NCI-H1092 treated with DMSO at 0.1 percent for 48 hours (cell line): ENCODE measurements at regions not wholly inside any gene's neighbourhood (a gene's known extent, or its start where the extent isn't known, plus 50 kb on each side); places are given as distances from the start of the nearest gene placed in this dataset.

Source experiments
- DNase-seq: peaks from one replicate; lab custom pipeline; 2025; lab: John Stamatoyannopoulos, UW

DNA sequence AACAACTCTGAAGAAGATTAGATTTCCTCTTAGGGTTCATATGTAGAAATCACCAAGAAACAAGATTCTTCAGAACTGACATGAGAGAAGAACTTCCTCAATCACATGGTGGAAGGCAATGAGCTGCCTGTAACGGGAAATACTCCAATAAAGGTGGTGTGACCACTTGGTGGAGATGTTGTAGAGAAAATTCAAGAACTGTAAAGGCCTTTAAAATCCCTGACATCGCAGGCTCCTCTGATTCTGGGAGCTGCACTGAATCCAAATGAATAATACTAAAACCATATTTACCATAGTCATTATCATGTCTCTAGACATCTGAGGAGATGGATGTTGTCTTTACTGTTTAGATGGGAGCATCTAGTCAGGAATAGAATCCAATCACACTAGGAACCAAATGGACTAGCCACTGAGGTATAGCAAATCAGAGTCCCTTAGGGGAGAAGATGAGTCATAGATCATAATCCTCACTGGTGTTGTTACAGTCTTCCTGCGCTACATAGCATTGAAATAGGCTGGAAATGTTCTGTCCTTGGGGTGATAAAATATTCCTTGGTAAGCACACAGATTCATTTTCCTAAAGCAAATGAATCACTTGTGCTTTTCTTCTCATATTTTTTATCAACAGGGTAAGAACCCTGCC, 321.6 kb upstream of the TENM4 start:
- no peak for DNase-seq

DNA sequence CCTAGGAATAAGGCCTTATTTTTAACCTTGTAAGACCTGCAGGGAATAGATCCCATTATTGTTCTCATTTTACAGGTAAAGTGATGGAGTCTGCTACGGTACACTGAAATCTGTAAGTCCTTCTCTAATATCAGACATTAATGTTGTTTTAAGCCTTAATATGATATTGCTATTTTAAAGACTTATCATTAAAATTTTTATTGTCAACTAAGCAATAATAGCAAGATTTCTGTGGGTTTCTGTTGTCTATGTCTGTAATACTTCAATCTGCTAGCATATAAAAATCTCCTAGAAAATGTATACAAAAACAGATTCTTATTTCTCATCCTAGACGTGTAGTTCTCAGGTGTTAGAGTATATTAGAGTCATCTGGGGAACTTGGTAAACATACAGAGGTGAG, 317.5 kb upstream of the TENM4 start:
- DNase-seq: no peak

DNA sequence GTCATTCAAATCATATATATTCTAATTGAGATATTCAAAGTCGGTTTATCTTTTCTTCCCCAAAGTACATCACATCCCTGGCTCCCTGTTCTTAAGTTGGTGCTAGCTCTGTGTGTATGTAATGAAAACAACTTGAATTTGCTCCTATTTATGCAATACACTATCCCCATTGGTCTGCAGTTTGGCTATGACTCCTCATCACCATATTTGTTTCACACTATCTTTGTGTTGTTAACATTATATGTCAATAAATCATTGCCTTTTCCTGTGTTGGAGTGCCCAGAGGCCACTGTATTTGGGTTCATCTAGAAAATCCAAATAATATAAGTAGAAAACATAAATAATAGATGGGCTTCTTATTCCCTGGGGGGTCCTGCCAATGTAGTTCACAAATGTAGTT, 306.6 kb upstream of the TENM4 start:
- DNase-seq: no peak

DNA sequence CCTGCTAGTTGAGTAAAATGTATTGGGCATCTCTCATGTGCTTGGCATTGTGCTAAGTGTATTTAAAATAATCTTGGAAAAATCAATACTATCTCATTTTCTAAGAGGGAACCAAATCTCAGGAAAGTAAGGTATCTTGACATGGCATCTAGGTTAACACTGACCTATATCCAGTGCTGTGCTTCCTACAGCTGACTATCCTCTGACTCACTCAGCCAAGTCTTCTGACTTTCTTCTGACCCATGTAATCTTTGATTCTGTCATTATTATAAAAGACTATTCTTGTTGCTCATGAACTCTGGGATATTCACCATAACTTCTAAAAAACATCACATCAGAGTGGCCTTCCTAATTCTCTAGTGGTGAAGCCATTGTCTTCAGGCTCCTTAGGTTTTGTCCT, 304.1 kb upstream of the TENM4 start:
- no peak for DNase-seq

DNA sequence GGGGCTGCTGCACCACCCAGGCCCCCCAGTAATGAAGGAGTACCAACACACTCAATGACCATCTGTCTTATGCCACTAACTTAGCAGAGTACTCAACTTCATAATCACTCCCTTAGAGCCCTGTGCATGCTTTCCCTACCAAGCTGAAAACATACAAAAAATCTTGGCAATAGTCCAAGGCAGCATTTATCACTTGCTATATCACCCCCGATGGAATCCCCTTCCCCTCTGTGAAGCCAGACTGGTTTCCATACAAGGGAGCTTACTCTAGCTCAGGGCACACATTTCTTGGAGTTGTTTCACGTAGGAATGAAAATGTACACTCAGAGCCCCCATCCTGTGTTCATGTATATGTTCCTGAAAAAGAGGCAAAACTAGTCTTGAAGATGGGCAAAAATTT, 301.3 kb upstream of the TENM4 start:
- no peak for DNase-seq

DNA sequence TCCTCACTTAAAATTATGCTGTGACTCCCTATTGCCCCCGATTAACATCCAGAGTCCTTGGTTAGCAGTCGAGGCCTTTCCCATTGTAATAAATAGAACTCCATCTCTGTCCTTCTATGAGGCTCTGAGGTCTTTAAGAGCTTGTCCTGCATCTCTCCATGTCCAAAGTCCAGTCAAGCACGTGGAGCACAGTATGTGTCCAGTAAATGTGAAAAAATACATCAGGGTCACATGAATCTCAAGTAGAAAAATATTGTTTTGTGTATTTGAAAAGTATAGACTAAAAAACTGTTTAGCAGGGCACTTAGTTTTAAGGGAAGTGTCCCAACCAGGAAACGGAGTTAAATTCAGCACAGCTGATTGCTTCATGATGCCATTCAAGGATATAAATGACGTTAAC, 298.8 kb upstream of the TENM4 start:
- DNase-seq: no peak

DNA sequence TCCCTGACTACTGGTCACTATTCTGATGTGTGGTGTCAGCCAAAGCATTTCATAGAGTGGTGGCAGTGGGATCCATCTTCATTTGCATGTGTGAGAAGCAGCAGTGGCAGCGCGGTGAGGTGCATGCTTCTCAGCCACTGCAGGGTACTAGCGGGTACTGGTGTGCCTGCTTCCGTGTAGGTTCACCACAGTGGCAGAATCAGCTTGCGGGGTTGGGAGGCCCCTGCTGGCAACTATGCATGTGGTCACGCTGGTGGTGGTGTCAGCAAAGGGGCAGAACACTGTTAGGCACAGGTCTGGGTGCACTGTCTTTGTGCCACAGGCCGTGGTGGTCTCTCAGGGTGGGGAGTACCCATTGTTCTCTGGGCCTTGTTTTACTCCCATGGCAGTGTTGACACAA, 286.4 kb upstream of the TENM4 start:
- DNase-seq: no peak

DNA sequence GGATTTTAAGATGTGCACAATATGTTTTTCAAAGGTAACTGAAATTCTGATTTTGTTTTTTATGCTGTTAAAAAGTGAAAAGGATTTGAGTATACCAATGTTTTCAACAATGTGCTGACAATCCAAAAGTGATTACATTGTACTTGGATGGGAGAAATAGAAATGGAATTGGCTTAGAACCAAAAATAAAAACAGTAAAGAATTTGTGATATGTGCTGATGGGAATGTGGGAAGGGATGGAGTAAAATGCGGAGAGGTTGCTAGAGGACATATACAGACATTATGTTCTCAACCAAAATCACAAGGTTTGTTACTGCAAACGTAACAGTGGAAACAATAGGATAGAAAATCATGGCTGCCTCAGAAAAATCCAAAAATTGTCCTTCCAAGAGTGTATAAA, 279.3 kb upstream of the TENM4 start:
- DNase-seq: no peak

DNA sequence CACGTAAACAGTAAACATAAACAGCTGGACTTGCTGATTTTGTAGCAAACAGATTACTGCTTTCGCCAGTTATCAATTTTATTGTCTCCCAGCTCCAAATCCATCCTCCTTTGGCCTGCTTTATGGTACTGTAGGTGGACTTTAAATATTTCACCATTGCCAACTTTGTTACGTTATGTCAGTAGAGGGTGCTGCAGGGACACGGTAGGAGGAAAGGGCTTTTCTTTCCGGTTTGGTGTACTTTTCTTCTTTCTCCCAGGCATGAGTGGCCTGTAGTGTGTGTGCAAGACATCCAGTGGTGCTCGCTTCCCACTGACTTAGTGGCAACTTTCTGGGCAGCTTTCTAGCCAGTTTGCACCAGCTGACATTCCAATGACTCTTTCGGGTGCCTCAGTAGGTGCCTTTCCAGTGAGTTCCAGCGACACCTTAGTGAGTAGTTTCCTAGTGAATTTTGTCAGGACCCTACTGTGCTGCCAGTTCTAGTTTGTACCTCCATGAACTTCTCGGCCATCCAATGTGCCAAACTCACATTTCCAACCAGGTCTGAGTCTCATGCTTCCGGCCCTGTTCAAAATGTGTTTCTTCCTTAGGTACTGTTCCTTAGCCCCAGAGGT, 267.6 kb upstream of the TENM4 start:
- peak; percentile 23 for DNase-seq

DNA sequence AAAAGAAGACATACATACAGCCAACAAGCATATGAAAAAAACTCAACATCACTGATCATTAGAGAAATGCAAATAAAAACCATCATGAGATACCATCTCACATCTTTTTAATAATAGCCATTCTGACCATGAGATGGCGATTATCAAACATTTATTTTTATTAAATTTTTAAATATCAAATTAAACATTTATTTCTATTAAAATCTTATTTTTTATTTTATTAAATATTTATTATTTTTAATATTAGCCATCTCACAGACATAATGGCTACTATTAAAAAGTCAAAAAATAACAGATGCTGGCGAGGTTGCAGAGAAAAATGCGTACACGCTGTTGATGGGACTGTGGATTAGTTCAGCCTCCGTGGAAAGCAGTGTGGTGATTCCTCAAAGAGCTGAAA, 264.8 kb upstream of the TENM4 start:
- DNase-seq: no peak

DNA sequence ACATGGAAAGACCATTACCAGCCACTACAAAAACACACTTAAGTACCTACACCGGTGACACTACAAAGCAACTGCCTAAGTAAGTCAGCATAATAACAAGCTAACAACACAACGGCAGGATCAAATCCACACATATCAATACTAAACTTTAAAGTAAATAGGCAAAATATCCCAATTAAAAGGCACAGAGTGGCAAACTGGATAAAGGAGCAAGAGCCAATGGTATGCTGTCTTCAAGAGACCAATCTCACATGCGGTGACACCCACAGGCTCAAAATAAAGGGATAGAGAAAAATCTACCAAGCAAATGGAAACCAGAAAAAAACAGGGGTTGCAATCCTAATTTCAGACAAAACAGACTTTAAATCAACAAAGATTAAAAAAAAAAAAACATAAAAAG, 261.5 kb upstream of the TENM4 start:
- no peak for DNase-seq

DNA sequence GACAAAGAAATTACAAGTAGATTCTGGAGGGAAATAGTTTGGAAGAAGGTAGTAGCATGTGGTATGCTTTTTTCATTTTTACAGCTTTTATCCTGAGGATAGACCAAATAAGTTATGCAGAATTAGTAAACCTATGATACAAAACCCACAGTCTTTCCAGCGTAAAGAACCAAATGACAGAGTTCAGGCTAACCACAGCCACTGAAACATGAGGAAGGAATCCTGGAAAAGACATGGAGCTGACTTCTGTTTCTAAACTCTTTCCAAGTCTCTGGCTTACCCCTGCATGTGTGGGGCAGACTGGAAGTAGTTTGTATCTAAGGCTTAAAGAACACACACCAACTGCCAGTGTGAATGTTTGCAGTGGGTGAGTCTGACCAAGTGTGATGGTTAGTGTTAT, 258.4 kb upstream of the TENM4 start:
- no peak for DNase-seq

DNA sequence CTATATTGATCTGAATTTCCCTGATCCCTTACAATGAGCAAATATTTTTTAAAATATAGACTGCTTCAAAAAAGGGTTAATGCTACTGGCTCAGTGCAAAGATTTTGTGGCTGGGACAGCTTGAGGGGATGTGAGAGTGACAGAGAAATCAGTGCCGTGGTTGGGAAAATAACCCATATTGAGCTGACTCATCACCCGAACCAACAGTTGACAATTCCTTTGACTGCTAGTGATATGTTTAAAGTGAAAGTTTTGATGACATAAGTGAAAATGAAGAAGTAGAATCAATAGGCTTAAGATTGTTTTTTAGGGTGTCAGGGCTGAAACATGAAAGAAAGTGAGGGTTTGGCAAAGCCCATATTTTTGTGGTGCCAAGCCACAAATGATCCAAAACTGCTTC, 257.1 kb upstream of the TENM4 start:
- no peak for DNase-seq

DNA sequence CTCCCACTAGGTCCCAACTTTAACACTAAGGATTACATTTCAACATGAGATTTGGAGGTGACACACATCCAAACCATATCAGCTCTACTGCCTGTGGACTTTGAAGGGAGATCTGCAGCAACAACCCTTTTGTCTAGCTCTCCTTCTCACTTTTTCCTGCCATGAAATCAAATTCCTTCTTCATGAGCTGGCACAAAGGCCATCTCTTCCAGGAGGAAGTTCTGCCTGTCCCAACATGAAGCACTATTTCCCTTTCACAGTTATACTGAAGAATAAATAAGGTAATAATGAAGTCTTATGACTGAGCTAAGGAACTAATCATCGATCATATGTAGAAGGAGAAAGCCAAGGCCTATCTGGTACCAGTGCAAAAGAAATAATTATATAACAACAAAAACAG, 253.5 kb upstream of the TENM4 start:
- DNase-seq: no peak

DNA sequence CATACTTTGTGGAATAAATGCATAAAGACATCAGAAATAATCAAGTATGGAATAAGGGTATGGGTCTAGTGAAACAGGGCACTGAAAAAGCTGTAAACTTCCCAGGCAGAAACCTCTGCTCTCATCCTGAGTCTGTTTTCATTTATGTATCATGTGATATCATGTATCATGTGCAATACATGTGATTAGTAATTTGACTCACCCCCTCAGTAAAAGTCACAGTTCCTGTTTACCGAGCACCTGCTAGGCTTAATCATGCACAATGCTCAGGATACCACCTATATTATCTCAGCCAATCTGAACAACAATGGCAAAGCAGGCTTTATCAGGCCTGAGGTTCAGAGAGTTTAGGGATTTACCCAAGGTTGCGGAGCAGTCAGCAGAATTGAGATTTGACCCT, 250.6 kb upstream of the TENM4 start:
- DNase-seq: no peak

DNA sequence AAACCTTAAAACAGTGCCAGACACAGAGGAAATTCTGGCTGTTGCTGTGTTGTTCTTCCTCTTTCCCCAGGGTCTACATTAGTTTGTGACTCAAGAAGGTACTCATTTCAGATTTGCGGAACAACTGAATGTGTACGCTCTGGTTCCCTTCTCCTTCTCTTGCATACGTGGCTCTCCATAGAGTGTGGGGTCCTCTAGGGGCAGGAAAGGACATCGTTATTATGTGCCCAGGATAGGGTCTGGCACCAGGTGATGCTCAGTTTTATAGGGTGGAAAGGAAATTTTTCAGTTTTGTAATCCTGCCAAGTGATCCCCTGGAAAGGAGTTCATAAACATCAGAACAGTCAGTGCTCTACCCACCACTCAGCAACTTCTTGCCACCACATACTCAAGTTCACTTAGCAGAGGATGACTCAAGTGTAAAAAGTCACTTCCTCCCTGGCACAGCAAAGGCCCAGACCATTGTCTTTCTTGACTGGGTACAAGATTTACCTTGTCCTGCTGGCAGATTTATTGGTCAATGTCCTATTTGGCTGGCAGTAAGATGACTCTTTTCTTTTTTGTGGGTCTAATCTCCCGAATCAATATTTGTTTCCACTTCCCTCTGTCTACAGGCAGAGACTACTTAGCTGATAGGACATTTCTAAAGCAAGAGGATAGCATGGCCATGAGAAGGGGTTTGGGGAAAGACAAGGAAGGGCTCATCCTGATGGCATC, 246.0 kb upstream of the TENM4 start:
- DNase-seq: no peak

DNA sequence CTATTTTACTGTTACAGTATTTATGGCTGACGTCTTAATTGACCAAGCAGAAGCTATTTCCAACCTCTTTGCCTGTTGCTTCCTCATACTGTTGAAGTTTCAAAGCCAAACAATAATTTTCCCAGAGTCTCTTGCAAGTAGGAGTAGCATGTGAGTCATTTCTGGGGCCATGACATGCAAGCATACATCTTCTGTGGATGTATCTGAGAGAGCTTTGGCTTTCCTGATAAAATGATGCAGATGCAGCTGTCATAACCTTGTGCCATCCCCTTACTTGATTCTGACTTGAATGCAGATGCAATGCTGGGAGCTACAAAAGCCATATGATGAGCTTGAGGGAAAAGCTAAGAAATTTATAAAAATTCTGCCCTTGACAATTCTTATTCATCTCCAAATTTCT, 243.1 kb upstream of the TENM4 start:
- no peak for DNase-seq

DNA sequence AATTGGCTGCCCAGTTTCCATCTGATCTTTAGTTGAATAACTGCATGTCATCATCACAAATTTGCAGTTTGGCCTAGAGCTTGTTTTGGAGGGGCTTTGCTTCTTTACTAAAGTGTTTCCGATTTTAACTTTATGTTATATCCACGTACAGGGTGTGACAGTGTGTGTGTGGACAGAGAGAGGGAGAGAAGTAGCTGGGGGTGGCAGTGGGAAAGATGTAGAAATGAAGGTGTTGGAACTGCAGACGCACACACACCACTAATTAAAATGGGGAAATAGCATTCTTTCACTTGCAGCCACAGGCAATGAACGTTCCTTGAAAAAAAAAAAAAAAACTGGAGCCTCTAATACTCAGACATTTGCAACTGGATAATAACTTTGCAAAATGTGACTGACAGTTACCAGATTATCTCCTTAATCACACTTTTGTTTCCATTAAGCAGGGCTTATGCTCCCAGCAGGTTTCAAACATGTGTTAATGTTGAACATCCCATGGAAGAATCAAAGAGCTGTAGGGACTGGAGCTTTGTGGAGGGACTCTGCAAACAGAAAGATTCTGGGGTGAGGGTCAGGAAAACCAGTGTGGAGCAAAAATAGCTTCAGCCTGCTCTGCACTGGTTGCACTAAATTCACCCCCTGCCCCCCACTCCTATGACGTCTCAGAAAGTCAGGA, 238.1 kb upstream of the TENM4 start:
- no peak for DNase-seq

DNA sequence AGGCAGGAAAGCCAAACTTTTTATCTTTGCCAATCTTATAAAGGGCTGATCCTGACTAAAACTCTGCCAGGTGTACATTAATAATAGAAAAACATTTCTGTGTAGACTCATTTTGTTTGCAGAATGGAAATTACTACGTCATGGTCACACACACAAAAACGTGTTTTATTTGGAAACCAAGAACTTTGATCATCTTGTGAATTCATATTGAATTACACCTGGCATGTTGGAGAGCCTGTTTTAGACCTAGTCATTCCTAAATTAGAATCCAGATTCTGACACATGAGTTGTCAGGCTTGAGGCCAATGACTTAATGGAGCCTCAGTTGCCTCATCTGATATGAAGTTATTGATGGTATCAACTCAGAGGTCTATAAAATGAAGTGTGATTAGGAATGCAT, 235.6 kb upstream of the TENM4 start:
- DNase-seq: no peak

DNA sequence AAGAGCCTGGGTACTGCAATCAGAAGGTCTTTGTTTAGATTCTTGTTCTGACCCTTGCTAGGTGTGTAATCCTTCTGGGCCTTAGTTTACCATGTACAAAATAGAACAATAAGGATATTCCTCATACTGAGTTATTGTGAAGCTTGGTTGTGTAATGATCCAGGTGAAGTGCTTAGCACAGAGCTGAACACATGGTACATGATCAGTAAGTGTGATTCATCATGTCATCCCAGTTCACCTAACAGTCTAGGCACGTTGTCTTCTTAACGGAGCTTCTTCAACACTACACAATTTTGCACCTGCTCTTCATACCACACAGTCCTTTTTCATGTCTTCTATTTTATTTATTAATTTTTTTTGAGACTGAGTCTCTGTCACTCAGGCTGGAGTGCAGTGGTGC, 234.3 kb upstream of the TENM4 start:
- DNase-seq: no peak

DNA sequence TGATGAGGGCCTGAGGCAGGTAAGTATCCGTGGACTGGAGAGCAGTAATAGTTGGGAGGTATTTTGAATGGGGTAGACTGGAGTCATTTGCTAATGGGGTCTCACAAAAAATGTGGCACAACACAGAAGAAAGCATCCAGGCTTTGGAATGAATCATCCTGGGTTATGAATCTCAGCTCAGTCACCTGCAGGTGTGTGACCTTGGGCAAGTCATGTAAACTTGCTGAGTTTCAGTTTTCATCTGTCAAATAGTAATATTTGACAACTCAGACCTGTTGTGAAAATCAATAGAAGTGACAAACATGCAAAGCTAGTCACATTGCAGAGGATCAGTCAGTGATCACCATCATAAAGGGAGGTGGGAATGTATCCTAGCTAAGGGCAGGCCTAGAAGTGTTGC, 232.0 kb upstream of the TENM4 start:
- DNase-seq: no peak

DNA sequence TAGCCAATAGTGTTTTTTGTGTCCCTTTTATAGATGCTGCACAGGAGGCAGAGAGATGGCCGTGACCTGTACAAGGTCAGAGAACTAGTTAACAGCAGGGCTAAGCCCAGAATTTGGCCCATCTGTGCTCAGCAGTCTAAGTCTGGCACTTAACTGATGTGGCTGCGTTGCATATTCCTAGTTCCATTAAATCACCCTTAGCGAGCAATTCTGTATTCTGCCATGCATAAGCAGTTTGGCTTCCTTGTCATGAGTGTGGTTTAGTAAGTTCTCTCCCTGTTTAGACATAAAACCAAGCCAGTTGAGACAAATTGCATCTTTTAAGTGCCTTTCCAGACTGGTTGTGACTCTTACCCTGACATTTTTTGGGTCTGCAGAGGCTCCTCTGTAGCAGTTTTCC, 230.6 kb upstream of the TENM4 start:
- DNase-seq: no peak

DNA sequence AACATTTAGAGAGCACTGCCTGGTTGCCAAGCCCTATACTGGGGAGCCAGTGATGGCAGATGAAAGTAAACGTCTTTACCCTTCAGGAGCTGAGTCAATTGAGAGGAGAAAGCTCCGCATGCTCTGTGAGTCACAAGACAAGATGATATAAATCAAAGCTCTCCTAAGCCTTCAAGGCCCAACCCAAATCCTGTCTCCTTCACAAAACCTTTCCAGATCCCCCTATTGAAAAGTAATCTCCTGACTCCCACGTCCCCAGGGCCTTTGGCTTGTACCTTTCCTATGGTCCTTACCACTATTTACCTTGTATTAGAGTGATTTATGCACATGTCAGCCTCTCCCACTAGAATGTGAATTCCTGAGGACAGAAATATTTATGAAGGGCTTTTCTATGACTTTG, 230.1 kb upstream of the TENM4 start:
- DNase-seq: no peak
